HG03060 (cell line): ENCODE measurements at regions not wholly inside any gene's neighbourhood (a gene's known extent, or its start where the extent isn't known, plus 50 kb on each side); places are given as distances from the start of the nearest gene placed in this dataset.

ENCODE experiments used
- ATAC-seq: cut with Tn5 transposase; IDR thresholded peaks from one replicate; pipeline ENCODE4 v1.9.1; 2021; ENCODE audit warnings: low read depth, moderate number of reproducible peaks; ENCODE audit not compliant: unreplicated experiment

DNA sequence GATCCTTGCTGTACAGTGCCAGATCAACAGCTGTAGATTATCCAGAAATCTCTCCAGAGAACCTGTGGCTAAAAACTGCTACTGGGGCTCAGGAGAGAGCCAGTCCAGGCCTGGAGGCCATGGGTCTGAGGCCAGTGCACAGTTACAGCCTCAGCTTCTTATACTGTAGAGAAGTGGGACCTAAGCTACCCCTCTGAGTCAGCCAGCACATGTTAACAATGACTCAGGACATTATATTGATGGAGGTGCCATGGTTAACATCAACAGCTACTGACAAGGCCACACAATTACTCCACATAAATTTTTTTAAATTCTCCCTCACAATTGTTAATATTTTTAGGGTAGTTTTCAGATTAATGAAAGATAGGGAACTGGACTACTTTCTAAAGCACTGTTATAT, 138.5 kb downstream of the RBM26 start:
- ATAC-seq: no peak

DNA sequence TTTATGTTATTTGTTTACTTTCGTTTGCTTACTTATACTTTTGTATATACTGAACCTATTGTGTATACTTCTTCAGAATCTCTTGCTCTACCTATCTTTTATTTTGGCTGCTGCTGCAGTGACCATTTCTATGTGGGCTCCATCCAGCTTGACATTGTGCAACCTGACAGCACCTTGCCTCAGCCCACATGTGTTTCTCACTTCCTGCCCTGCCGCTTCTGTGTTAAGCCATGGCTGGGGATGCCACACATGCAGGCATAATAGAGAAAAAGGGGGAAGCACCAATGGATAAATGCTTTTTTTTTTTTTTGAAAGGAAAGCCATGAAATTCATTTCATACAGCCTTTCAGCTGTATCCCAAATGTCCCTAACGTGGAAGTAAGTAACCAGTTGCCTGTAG, 147.6 kb downstream of the RBM26 start:
- no peak for ATAC-seq

DNA sequence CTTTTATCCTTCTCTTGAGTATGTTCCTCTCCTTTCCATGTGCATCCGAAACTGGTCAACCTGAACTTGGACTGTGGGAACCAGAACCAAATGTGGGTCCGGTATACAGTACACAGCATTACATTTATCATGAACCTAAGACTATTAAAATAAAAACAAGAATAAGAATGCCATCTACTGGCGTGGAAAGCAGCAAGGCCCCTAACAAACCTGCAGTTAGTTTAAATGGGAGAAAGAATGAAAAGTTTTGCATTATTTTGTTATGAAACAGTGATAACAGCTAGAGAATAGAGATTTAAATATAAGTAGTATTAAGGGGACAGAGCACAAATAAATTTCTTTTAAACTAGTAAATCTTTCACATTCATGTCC, 159.5 kb downstream of the RBM26 start:
- no peak for ATAC-seq

DNA sequence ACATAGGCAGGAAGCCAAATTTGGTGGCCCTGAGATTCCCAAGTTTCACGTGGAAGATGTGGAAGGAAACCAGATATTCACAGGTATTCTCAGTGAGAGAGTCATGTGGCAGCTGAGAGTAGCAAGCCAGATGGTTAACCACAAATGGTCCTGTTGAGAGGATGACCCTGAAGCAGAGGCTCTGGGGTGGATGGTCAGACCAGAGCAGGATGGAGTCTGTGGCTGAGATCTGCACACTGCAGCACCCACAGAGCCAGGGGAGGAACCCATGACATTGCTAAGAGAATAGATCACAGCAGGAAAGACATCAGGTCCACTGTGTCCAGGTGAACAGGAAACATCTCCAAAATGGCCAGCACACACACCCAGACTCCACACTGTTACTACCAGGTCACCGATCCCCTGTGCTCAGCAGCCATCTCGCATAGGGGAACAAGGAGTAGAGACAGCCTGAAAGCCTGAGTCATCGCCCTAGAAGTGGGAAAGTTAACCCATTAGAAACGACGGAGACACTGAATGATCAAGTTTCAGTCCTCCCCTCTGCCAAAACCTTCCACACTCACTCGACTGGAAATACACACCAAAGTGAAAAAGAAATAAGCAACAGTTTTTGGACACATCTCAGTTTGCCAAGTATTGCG, 160.0 kb downstream of the RBM26 start:
- no peak for ATAC-seq

DNA sequence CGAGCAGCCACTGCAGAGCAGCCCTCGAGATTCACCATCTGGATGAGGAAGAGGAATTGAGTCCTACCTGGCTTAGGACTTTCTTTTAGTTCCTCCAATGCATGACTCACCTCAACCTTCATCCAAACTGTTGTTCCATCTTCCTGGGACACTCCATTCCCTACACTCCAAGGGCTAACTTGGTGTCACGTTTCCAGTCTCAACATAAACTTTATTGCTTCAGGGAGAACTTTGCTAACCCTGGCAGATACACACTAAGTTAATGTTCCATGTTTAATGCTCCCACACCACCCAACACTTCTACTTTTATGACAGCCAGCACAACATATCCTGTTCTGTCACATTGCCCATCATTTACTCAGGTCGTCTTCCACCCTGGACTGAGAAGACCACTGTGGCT, 164.4 kb downstream of the RBM26 start:
- no peak for ATAC-seq

DNA sequence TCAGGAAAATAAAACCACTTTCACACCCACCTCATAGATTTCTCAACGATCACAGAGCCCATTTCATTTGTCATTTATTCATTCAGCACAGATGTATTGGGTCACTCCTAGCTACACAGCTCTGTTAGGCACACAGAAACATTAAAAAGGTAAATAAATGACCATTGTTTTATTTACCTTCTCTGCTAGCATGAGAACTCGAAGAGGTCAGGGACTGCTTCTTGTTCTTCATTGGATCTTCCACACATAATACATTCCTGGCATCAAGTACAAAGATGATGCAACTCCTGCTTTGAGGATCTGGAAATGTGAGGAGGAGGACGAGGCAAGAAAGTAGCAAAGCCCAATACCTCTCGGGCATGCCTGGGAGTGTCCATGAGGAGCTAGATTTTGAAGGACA, 168.1 kb downstream of the RBM26 start:
- no peak for ATAC-seq

DNA sequence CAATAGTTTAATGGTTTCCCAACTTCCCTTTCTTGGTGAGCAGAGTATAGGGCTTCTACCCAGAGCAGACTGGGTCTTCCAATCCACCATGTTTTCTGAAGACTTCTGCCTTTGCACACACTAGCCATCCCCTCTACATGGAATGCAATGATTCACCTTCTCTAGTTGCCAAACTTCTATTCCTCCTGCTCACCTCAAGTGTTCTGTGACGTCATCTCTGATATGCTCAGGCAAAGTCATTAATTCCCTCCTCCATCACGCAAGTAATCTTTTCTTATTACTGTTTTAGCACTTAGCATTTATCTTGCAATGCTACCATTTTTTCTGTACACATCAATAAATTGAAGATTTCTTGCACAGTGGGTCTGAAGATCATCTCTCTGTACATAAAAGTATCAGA, 174.2 kb downstream of the RBM26 start:
- ATAC-seq: no peak

DNA sequence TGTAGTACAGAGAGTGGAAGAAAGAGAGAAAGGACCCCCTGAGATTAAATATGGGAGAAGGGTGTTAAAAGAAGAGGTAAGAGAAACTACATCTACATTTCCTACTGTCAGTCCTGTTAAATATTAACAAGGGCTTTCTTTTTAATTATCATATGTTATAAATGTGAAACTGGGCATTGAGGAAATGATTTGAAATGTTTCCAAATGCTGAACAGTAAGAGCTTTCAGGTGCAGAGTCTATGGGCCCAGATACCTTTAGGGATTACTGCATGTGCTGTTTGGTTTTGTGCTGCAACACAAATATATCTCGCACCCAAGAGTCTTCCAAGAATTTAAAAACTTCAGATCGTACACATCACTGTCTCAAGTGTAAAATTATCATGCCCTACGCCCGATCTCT, 176.3 kb downstream of the RBM26 start:
- ATAC-seq: no peak

DNA sequence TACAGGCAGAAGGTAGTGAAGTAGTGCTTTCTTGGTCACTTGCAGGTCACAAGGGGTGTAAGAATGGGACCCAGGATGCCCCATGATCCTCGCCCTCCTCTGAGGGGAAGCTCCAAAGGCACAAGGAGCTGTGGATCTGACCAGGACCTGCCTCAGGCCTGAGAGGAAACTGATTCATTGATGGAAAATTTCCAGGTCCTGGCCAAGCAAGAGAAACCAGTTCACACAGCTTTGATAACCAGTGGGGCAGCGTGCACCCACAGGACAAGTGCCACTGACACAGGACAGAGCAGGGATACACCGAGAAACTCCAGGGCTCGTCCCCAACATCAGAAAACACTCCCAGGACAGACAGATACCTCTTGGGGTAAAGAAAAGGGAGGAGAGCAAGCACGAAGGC, 177.1 kb downstream of the RBM26 start:
- ATAC-seq: no peak

DNA sequence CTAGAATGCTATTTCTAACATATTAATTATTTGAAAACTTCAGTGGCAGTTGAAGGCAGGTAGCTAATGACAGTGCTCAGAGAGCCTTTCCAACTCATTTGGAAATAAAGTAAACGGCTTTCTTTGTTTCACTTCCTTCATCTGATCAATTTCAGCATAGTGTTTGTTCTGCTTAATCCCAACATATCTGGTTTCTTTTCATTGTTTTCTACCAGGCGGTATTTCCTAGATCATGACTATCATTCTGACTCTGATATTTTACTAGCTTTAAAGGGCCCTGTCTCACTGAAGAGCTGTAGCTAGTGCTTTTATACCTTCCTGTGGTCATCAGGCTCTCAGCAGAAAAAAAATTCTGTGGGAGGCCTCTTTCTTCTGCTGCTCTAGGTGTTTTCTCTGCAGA, 178.6 kb downstream of the RBM26 start:
- peak; percentile 92 for ATAC-seq

DNA sequence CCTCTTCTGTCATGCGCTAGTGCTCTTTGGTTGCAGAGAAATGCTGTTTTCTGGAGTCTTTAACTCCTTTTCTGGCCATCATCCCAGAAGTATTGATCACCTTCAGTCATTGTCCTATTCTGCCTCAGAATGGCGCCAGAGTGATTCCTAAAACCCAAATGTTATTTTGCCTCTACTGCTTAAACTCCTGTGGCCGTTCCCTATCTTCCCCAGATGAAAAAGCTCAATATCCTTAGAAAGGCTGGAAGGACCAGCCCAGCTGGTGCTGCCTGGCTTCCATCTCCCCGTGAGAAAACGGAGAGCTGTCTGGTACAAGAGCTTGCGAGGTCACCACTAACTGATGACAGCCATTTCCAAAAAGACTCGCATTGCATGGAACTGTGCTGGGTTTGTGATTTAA, 179.1 kb downstream of the RBM26 start:
- no peak for ATAC-seq

DNA sequence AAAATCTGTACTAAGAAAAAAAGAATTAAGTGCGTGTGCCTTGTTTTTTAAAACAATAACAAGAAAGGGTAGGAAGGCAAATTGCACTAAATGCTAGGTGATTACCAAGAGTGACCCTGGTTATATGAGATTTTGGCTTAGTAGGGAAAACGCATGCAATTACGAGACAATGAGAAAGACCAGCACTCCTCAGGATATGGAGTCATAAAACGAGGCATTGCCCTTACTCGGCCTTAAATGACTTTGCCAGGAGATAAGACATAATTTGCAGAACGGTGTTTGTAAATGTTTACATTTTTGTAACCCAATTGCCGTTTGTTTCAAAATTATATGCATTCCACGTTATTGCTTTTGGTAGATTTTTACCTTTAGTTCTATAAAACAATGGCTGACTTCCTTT, 179.8 kb downstream of the RBM26 start:
- ATAC-seq: no peak

DNA sequence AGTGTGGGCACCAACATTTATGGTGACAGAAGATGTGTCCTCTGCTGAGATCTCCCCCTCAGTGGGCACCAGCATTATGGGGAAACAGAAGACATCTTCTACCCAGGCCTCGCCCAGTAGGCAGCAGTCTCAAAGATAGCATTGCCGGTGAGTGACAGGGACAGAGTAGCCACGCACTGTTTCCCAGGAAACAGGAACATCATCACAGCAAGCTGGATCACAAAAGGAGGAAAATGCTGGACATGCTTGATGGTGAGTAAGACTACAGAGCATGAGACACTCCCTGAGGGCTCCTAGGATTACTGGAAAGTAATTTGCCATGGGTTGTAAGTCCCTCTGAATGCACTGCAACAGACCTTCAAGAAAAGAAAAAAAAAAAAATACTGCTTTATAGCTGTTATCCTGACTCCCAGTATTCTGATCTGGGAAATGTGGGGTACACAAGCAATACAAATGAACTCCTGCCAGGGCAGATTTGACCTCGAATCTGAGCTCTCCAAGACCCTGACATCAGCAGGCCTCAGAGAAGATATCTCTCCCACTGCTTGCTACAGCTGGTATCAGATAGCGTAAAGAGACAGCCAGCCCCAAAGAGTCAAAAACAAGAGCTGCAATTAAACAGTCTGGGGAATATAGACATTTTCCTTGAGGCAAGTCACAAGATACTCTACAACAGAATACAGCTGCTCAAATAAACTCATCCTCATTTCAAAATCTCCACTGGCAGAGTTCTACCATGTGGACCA, 180.4 kb downstream of the RBM26 start:
- no peak for ATAC-seq

DNA sequence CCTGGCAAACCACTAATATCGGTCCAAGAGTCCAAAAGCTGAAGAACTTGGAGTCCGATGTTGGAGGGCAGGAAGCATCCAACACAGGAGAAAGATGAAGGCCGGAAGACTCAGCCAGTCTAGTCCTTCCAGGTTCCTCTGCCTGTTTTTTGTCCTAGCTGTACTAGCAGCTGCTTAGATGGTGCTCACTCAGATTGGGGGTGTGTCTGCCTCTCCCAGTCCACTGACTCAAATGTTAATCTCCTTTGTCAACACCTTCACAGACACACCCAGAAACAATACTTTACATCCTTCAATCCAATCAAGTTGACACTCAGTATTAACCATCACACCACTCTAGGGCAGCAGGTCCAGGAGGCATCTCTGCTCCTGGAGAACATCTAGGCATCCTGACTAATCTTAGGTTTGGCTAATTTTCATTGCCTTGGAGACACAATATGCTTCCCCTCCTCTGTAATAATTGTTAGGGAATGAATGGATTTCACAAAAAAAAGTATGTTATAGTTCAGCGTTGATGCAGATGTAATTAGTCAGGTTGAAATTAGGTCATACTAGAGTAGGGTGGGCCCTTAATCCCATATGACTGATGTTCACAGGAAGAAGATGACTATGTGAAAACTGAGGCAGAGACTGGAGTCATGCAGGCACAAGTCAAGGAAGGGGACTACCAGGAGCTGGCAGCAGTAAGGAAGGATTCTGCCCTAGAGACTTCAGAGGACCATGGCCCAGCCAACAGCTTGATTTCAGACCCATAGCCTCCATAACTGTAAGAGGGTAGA, 183.4 kb downstream of the RBM26 start:
- ATAC-seq: no peak

DNA sequence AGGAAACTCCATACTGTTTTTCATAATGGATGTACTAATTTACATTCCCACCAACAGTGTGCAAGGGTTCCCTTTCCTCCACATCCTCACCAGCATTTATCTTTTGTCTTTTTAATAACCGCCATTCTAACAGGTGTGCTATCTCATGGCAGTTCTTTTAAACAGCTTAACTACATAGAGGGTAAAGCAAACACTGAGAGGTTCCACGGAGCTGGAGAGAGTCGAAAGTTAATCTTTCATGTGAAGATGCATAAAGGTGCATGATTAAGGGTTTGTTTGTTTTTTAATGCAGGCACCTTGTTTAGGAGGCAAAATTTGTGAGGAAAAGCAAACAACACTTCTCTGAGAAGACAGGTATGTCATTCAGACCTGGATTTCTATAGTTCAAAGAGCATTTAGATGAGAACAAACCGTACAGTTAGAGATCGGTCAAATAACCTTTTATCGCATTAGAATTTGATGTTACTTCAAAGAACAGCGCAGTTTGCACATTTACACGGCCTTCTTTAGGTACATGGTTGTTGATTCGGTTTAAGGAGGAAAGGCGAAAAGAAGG, 193.9 kb downstream of the RBM26 start:
- ATAC-seq: no peak

DNA sequence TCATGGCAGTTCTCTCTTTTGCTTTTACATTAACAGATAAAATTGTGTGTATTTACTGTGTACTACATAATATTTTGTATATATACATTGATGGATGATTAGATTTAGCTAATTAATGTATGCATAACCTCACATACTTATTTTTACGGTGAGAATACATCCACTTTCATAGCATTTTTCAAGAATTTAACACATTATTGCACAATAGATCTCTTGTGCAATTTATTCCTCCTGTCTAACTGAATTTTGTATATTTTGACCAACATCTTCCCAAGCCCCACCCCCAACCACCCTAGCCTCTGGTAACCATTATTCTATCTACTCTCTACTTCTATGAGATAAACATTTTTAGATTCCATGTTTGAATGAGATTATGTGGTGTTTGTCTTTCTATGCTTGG, 194.7 kb downstream of the RBM26 start:
- ATAC-seq: no peak

DNA sequence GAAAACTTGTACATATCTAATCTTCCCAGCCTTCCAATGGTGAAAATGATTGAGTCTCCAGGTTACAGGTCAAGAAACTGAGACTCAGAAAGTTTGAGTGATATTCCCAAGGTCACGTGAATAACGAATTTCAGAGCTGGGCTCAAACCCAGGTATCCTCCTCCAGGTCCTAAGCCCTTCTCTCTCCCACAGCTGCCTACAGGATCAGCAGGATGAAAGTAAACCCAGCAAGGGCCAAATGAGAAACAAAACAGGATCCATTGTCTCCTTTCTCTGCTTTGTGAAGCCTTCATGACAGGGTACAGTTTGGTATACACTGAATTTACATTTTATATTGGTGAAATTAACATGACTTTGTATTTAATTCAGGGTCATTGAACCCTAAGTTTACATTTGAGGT, 208.1 kb downstream of the RBM26 start:
- no peak for ATAC-seq

DNA sequence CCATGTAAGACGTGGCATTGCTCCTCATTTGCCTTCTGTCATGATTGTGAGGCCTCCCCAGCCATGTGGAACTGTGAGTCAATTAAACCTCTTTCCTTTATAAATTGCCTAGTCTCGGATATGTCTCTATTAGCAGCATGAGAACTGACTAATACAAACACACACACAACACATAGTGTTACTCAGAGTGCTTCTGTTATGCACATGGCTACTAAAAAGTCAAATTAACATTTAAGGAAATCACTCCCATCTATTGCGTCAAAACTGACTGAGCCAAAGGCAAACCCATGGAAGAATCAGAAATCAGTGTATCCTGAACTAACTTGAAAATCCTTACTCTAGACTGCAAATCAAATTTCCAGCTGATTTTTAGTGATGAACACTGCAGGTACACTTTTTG, 209.2 kb downstream of the RBM26 start:
- ATAC-seq: no peak

DNA sequence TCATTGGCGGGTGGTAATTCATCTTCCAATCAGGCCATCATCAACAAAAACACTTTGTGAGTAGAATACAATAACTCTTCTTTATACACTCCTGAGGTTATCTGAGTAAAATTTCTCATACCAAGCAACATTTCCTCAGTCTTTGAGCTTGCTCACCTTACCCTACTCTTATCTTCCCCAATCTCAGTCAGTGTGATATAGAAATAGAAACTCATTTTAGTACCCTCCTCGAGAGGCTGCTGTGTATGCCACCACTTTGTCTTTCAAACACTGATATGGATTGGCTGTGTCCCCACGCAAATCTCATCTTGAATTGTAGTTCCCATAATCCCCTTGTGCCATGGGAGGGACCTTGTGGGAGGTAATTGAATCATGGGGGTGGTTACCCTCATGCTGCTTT, 209.7 kb downstream of the RBM26 start:
- no peak for ATAC-seq

DNA sequence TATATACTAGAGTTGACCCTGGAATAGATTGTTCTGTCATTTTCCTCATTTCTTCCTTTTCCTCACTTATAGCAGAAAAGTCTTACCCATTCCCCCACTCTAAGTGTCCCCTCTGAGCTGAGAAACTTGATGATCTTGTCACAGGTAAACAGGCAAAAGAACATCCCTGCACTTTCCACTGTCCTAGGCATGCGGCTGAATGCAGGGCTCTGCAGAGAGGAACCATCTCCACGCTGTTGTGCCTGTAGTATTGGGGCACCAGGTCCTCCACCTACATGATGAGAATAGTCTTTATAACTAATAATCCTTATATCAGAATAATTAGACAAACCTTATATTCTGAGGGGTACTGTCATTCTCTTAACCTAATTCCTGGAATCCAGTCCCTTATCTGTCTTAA, 211.3 kb downstream of the RBM26 start:
- ATAC-seq: peak; percentile 3

DNA sequence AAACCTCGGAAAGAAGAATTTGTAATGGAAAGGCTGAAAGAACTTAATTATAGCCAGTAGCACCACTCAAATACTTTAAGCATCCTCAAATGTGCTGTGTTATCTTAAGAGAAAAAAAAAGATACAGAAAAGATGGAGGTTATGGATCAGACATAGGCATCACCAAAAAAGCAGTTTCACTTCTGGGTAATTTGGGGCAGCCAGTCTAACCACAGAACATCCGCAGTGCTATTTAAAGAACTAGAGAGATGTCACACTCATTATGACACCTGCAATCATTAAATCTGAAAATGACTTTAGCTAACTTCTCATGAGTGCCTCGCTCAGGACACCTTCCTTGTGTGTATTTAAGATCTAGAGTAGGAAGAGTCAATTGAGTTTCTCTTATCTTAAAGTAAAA, 211.8 kb downstream of the RBM26 start:
- peak; percentile 99 for ATAC-seq

DNA sequence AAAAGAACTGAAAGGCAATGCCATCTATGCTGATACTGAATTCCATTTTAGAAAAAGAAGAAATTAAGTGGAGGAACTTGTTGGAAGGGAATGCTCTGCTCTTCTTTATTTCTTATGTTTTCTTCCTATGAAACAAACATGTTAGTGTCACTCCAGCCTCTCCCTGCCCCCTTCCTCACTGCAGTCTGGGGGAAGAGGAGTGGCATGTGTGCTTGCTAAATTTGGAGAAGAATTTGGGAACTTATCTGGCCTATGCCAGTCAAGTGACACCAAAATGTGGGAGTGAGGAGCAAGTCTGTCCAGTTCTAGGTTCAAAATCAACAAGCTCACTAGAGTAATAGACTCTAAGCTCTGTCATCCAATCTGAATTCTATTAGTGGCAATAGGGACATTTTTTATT, 214.6 kb downstream of the RBM26 start:
- ATAC-seq: no peak
